GM18517 (cell line): ENCODE measurements at regions not wholly inside any gene's neighbourhood (a gene's known extent, or its start where the extent isn't known, plus 50 kb on each side); places are given as distances from the start of the nearest gene placed in this dataset.
"Not testable (repeated sequence)": the region's sequence is repeated elsewhere in the genome, so short reads cannot be mapped to it uniquely, and the experiment has no call there.

ENCODE experiments used
- ATAC-seq: cut with Tn5 transposase; IDR thresholded peaks from one replicate; pipeline ENCODE4 v1.9.1; 2021; ENCODE audit warnings: mild to moderate bottlenecking, moderate library complexity; ENCODE audit not compliant: unreplicated experiment

DNA sequence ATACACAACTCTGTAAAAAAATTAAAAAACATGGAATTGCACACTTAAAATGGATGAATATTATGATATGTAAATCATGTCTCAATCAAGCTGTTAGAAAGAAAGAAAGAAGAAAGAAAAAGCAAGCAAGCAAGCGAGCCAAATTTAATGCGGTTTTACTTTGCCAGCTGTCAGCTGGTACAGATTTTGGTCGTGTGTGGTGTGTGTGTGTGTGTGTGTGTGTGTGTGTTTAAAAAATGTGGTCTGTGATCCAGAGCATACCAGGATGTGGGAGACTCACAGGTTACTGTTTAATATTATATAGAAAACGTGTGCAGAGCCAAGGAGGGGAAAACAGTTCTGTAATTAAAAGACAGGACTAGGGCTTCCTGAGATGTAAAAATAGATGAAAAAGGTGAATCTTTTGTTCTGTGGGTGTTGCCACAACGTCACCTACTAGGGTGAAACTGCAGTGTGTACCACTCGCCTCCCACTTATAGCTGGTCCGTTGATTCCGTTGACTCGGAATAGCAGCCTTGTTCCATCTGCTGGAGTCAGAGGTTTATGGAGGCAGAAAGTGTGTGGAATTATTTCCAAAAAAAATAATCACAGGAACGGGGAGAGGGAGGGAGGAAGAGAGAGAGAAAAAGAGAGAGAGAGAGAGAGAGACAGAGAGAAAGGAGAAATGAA, 197.7 kb downstream of the BCAS1 start:
- peak; percentile 52 for ATAC-seq

DNA sequence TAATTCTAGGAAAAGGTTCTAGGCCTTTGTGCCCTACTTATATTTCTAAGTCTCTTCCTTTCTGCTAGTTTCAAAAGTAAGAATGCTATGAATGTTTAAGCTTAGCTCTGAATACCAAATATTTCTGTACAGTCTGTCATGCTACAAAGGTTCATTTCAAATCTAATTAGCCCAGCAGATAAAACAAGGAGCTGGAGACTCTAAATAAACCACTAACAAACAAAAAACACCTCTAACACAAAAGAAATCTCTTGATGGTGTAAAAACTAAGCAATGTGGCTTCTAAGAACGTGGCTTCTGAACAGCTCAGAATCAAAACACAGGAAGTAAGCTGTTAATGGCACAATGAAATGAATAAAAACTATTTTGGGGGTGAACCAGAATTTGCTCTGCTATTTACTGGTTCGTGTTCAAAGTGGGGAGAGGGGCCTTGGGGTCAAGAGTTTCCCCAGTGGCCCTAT, 198.3 kb downstream of the BCAS1 start:
- ATAC-seq: no peak

DNA sequence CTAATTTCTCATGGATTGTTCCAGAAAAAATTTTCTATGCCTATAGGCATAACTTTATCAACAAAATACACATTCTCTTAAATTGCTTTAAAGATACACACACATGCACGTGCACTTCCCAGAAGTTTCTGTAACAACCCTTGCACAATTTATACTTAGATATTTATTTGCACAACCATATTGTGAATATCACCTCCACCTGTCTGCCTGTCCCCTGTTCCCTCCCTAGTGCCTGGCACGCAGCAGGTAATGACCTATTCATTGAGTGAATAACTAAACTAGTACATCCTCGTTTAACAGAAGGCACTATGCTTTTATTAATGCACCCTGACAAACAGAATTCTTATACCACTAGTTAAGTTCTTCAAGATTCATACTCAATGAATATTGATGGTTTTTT, 198.9 kb downstream of the BCAS1 start:
- ATAC-seq: no peak

DNA sequence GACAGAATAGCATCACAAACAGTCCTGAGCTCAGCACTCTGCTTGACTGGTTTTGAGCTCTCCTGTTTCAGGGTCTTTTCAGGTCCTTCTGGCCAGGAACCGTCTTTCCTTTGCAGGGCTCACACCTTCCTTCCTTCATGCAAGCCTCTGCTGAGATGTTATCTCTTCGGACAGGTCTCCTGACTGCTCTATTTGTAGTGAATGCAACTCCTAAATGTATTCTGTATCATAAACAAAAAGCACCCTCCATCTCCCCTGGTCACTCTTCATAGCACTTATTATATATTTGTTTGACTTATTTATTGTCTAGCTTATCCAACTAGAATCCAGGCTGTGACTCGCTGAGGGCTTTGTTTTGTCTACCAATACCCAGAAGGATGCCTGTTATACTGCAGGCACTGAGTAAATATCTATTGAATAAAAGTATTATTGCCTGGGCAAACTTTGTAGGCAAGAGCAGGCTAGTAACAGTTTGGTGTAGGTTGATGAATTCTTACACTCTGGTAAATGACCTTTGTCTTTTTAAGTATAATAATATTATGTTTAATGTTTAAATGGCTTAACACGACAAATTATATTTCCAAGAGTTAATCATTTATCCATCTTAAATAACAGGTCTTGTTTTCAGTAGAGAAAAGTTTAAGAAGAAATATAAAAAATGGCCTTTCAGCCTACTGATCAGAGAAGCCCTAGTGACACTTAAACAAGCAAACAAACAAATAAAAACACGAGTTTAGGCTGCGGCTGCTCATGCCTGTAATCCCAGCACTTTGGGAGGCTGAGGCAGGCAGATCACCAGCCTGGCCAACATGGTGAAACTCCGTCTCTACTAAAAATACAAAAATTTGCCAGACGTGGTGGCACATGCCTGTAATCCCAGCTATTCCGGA, 199.7 kb downstream of the BCAS1 start:
- ATAC-seq: no peak

DNA sequence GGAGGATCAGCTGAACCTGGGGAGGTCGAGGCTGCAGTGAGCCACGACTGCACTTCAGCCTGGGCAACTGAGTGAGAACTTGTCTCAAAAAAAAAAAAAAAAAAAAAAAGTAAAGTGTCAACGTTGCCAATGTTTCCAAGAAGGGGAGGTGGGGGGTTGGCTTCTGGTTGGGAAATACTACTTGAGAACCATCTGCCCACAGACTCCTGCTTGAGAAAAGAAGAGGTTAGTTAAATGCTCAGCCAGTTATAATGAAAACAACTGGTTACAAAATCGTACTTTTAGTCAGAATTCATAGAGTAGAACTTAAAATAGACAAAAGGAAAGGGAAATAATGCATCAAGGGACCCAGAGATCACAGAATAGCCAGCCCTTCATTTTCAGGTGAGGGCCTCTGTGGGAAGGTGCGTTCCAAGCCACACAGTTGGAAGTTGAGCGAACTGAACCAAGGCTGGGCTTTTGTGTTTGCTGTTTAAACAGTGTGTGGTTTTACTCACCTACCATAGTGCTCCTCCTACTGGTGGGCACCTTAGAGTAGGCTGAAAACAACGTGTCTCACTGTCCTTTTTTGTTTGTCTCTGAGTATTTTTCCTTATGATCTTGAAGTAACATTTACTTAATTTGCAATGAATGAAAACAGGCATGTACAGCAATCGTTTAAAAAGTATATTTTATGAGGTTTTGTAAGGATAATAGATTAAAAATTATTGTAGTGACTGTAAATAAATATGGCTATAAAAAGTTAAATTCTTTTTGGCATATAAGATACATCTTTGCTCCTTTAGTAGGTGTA, 200.7 kb downstream of the BCAS1 start:
- peak; percentile 54 for ATAC-seq

DNA sequence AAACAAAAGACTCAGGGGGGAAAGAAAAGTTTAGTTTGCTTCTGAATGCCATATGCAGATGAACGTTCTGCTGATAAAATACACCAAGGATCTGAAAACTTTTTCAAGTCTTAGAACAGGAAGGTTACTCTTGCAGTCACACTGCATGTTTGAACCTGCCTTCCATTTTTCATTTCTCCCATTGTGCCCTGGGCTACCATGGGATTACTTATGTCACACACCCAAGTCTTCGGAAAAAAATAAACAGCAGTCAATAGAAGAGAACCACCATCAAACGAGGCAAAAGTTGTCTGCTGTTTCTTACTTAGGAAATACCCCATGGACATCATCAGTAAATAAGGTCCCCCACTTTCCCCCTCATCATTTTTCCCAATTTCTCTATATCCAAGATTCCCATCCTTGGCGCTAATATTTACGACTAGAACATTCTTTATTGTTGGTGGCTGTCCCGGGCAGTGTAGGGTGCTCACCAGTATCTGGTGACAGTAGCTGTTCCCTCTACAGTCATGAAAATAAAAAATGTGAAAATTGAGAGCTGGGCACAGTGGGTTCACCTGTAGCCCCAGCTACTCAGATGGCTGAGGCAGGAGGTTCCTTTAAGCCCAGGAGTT, 202.5 kb downstream of the BCAS1 start:
- ATAC-seq: no peak

DNA sequence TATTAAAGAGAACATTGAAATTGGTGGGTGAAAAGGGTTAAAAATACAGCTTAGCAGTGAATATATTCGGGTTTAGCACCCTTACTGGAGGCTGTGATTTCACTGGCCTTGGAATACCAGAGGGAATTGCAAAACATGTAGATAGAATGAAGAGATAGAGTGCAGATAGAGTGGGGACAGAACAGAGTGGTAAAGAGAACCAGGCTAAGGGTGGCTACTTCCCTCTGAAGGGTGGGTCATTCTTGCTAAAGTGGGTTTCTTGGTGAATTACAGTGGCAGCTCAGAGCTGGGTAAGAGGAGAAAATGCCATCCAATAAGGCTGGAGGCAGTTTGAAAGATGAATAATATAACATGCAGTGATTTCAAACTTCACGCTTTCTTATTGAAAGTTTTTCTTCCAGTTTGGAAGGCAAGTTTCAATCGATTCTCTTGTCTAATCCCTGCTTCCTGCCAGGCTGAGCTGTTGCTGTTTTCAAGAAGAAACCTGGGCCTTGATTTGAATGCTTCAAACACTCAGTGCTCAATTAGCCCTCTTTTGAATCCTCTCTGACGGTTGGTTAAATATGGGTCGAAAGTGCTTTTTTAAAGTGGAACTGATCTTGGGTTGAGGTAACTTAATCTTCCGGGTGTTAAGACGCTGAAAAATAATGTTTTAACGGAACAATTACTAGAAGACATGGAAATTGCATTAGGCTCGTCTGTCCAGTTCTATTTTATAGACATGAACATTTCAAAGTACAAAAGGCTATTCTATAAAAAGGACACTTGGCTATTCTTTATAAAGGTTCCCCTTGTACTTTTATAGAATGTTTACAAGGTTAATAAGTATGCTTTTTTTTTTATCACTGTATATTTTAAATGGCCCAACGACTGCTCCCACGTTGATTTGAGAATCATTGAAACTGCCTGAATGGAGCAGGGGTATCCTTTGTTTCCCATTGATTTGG, 203.3 kb downstream of the BCAS1 start:
- peak; percentile 61 for ATAC-seq

DNA sequence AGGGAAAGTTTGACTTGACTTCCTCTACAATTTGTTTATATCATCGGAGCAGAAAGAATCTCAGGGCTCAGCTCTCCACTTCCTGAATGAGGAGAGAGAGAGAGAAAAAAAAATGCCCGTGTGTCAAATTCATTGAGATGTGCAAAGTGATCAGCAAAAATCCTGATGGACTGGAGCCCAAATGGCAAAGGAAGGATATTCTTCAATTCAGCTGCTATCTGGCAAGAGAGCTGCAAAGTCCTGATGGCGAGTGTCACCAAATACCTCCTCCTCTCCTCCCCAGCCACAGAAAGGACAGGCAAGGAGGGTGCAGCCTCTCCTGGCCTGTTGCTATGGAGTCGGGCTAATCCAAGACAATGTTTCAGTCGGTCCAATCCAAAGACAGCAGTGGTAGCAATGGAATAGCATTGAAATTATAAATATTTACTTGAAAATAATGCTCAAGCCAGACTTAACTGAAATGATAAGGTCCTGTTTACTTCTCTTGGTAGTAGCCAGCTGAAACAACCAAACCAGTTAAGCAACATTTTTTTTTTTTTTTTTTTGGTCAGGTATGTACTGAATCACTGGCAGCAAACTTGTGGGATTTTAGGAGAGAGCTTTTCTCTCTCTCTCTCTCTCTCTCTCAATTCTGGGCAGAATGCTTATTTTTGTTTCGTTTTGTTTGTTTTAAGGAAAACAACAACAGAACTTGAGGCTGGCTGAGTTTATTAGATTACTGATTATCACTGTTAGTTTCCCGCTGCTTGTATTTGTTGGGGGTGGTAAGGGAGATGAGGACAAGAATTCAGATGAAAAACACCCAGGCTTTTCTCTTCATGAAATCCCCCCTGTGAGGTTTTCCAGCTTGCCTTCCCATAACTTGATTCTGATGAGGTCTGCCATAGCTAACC, 204.2 kb downstream of the BCAS1 start:
- no peak for ATAC-seq

DNA sequence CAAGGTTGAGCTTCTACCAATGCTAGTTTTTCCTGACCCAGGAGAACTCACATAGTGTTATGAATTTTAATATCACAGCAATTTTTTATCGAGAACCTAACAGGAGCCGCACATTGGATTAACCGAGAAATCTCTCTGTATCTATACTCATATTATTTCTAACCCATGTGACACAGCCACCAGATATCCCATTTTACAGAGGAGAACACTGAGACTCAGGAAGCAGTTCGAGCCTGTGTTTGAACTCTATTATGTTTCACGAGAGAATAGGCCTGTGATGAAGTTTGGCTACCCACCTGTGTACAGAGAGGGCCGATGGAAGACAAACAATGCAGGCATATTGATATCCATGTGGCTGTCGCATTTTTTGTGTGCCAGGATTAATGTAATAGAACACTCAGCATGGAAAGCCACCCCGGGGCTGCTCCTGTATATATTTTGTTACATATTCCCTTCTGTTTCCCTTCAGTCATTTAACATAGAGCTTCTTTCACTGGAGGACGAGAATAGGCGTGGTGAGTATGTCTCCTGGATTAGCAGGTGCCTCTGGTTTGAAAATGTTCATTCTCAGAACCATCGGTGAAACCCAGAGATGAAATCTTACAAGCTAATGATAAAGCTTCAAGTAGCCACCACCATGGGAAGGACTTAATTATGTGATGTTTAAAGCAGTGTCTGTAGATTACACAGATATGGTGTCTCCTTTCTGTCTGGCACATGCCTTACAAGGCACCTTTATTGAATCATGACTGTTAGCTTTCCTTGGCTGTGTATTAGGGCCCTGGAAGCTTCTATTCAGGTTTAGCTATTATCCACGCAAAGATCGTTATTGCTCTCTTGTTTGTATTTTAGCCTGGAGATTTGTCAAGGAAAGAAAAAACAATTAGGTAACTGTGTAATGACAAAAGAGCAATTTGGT, 205.4 kb downstream of the BCAS1 start:
- not testable (repeated sequence) for ATAC-seq

DNA sequence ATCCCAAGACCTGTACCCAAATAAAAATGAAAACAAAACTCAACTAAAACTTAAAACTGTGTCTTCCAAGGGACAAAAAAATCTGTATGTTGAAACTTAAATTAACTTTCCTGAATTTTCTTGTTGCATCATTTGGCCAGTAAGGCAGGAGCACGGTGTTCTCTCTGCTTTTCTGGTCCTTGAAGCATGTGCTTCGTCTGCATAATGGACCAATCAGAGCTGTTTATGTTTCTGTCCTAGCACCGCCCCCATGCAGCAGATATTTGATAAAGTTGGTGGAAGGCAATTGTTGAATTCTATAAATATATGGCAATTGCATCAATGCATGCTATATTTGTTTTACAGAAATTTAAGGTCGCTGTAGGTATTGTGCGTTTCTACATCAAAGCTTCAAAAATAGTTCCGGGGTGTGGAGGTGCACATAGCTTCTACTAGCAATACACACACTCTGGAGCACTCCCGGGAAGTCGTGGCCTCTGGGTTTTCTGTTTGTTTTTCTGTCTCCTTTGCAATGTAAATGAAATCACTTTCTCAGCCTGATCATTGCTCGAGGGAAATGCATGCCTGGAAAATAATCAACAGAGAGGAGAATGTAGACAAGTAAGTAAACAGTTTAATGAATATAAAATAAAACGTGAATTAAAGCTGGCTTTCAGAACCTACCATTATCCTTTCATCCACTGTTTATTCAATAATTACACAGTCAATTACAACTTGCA, 206.3 kb downstream of the BCAS1 start:
- ATAC-seq: not testable (repeated sequence)

DNA sequence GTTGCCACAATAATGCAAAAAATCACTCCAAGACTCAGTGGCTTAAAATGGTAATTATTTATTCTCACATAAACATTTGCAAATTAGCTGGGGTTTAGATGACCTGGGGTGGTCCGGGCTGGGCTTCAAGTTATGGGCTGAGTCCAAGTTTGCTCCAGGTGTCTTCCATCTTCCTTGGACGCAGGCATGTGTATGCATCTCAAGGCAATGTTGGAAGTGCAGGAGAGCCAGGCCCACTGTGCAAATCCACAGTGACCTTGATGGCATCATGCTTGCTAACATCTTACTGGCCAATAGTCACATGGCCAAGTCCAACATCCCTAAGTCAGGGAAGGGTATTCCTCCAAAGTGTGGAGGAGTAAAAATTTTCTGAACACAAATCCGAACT, 206.9 kb downstream of the BCAS1 start:
- ATAC-seq: not testable (repeated sequence)

DNA sequence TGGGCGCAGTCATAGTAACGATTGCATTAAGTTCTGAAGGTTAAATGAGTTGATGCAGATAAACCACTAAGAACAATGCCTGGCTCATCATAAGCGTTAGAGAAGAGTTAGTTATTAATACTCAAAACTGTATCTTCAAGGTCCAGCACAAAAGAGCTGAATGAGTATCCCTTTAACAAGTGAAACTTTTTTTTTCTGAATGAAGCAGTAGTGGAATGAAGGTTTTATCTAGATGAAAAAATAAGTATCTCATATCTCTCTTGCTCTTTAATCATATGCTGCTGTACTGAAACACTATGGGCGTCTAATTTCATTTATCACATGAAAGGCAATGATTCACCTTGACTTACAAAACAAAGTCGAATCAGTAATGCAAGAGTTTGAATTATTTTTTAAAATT, 207.4 kb downstream of the BCAS1 start:
- ATAC-seq: not testable (repeated sequence)

DNA sequence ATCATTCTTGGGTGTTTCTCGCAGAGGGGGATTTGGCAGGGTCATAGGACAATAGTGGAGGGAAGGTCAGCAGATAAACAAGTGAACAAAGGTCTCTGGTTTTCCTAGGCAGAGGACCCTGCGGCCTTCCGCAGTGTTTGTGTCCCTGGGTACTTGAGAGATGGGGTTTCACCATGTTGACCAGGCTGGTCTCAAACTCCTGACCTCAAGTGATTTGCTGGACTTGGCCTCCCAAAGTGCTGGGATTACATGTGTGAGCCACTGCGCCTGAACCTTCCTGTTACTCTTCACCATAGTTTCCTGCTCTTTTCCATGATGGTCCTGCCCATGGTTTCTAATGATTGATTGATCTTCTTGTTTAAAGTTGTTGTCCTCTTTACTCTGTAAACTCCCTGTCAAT, 207.9 kb downstream of the BCAS1 start:
- ATAC-seq: not testable (repeated sequence)

DNA sequence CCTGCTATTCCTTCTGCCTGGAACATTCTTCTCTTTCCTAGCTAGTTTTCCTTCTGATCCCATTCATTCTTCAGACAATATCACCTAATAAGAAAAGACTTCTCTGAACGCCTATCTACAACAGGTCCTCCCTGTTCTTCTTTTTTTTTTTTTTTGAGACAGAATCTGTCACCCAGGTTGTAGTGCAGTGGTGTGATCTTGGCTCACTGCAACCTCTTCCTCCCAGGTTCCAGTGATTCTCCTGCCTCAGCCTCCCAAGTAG, 208.3 kb downstream of the BCAS1 start:
- ATAC-seq: not testable (repeated sequence)

DNA sequence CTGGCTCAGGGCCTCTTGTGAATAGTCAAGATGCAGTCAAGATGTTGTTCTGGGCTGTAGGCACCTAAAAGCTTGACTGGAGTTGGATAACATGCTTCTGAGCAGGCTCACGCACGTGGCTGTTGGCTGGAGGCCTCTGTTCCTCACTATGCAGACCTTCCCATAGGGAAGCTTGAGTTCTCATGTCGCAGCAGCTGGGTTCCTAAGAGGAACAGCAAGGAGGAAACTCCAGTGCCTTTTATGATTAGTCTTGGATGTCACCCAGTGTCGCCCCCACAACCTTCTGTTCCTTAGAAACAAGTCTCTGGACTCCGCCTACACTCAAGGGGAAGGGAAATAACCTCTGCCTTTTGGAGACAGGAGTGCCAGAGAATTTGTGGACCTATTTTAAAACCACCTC, 210.7 kb downstream of the BCAS1 start:
- no peak for ATAC-seq

DNA sequence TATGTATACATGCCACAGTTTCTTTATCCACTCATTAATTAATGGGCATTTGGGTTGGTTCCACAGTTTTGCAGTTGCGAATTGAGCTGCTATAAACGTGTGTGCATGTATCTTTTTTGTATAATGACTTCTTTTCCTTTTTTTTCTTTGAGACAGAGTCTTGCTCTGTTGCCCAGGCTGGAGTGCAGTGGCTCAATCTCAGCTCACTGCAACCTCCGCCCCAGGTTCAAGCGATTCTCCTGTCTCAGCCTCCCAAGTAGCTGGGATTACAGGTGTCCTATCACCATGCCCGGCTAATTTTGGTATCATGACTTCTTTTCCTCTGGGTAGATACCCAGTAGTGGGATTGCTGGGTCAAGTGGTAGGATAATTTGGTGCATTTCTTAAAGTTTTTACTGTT, 211.4 kb downstream of the BCAS1 start:
- ATAC-seq: not testable (repeated sequence)

DNA sequence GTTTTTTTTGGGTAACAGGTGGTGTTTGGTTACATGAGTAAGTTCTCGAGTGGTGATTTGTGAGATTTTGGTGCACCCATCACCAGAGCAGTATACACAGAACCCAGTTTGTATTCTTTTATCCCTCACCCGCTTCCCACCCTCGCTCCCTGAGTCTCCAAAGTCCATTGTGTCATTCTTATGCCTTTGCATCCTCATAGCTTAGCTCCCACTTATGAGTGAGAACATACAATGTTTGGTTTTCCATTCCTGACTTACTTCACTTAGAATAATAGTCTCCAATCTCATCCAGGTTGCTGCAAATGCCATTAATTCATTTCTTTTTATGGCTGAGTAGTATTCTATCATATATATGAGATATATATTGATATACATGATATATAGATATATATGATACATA, 211.9 kb downstream of the BCAS1 start:
- not testable (repeated sequence) for ATAC-seq
